ENCODE measurements at regions not wholly inside any gene's neighbourhood (a gene's known extent, or its start where the extent isn't known, plus 50 kb on each side); places are given as distances from the start of the nearest gene placed in this dataset.

DNA sequence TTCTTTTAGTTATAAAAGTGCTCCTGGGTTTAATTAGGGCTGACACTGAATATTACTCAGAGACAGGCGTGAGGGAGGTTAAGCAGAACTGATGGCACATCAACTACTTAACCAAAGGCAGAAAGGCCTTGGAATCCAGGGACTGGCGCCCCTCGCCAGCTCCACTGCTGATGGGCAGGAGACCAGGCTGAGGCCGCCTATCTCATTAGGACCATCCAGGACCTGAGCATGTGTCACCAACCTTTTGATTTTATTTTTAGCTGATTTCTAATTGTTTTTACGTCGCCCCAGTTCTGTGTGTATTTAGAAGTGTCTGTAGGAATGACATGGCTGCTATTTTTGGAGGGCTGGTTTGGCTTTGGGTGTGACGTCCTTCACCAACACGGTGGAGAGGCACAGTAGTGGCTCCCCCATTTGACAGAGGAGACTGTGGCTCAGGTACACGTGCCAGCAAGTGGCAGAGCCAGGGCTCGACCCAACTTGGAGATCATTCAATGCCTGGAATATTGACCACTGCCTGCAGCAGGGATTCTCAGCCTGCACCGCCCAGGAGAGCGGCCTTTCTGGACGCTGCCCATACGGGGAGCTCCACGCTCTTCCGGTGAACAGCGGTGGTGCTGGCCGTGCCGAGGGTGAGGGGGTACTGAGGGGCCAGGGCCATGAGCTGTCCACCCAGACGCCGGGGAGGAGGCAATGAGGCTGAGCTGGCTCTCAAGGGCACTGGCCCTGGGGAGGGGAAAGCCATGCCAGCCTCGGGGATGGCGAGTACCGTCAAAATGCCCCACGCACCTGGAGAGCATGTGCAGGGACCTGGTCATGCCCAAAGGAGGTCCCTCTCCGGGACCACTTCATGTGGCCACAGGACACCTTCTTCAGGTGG lies 205.7 kb downstream of the ASB1 start:
- H3K4me3 ChIP-seq: no peak overlapping the region
- no peak for DNase-seq
- no peaks in the 10 kb centered on the region for H3K36me3 ChIP-seq (ENCODE audit: control insufficient read depth in 4 of 4, insufficient read depth in 4 of 4, low read length in 4 of 4)
- WGBS, 2 donors: 92 to 94% methylated on average over 26 of the region's 26 CpGs
- no peak overlapping the region for H3K27ac ChIP-seq (ENCODE audit: low read depth in 1 of 2, low read length in 1 of 2)
- H3K27me3 ChIP-seq (ENCODE audit: control insufficient read depth in 3 of 3, insufficient read depth in 3 of 3, low read length in 2 of 3): peaks cover 0 to 5% (median 0%) of the 10 kb centered on the region in 3 donors
- no peak for ATAC-seq (ENCODE audit: insufficient read depth, low FRiP score)
- TF ChIP-seq, protein P1, sequence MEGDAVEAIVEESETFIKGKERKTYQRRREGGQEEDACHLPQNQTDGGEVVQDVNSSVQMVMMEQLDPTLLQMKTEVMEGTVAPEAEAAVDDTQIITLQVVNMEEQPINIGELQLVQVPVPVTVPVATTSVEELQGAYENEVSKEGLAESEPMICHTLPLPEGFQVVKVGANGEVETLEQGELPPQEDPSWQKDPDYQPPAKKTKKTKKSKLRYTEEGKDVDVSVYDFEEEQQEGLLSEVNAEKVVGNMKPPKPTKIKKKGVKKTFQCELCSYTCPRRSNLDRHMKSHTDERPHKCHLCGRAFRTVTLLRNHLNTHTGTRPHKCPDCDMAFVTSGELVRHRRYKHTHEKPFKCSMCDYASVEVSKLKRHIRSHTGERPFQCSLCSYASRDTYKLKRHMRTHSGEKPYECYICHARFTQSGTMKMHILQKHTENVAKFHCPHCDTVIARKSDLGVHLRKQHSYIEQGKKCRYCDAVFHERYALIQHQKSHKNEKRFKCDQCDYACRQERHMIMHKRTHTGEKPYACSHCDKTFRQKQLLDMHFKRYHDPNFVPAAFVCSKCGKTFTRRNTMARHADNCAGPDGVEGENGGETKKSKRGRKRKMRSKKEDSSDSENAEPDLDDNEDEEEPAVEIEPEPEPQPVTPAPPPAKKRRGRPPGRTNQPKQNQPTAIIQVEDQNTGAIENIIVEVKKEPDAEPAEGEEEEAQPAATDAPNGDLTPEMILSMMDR (IDR thresholded peaks at IDR 0.05; ENCODE audit: control extremely low read depth, extremely low read depth): no peak
- no peaks in the 10 kb centered on the region for H3K4me1 ChIP-seq (ENCODE audit: control insufficient read depth in 5 of 5, insufficient read depth in 5 of 5, low read length in 5 of 5)
- H3K9ac ChIP-seq (ENCODE audit: insufficient read depth in 1 of 2, low read length in 2 of 2): no peak overlapping the region
- H3K9me3 ChIP-seq (ENCODE audit: control insufficient read depth in 4 of 4, insufficient read depth in 3 of 4, low read length in 3 of 4): peaks cover 0 to 6% (median 0%) of the 10 kb centered on the region in 4 donors

DNA sequence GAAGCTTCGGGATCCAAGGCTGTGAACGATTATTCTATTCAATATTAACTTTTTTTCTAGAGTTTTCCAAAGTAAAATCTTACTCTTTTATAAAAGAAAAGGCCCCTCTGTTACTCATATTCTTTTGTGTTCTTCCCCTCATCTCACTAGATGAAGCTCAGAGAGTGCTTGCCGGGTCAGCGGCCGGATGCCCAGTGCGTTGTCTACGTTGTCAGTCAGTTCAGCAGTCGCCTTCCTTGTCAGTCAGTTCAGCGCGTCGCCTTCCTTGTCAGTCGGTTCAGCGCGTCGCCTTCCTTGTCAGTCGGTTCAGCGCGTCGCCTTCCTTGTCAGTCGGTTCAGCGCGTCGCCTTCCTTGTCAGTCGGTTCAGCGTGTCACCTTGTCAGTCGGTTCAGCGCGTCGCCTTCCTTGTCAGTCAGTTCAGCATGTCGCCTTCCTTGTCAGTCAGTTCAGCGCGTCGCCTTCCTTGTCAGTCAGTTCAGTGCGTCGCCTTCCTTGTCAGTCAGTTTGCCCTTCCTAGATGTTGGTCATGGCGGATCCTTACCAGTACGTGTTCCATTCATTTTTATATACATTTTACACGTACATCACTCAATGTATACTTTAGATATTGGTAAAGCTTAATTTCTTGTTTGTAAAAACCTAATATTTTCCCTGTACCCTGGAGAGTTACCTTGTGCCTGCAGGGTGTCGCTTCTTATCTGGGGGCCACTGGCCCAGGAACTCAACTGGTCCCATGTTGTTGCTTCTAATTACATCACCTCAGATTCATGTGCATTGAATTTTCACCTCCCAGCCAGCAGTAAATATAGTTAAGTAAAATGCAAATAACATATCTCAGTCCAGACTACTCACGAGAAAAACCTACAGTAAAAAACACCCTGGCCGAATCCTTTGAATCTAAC lies 206.9 kb downstream of the ASB1 start:
- DNase-seq (no peak), ATAC-seq (ENCODE audit: insufficient read depth, low FRiP score) (no peak)
- Histone ChIP-seq H3K27ac (ENCODE audit: low read depth in 1 of 2, low read length in 1 of 2) (no peak overlapping the region), H3K9me3 (ENCODE audit: control insufficient read depth in 4 of 4, insufficient read depth in 3 of 4, low read length in 3 of 4) (peaks cover 0 to 5% (median 0%) of the 10 kb centered on the region in 4 donors), H3K4me3 (no peak overlapping the region), H3K9ac (ENCODE audit: insufficient read depth in 1 of 2, low read length in 2 of 2) (no peak overlapping the region), H3K36me3 (ENCODE audit: control insufficient read depth in 4 of 4, insufficient read depth in 4 of 4, low read length in 4 of 4) (no peaks in the 10 kb centered on the region), H3K4me1 (ENCODE audit: control insufficient read depth in 5 of 5, insufficient read depth in 5 of 5, low read length in 5 of 5) (no peaks in the 10 kb centered on the region), H3K27me3 (ENCODE audit: control insufficient read depth in 3 of 3, insufficient read depth in 3 of 3, low read length in 2 of 3) (peaks cover 0 to 5% (median 0%) of the 10 kb centered on the region in 3 donors)
- TF ChIP-seq, protein P1 (IDR thresholded peaks at IDR 0.05; ENCODE audit: control extremely low read depth, extremely low read depth): no peak
- 82 to 95% methylated on average over 41 of the region's 41 CpGs for WGBS, 2 donors

DNA sequence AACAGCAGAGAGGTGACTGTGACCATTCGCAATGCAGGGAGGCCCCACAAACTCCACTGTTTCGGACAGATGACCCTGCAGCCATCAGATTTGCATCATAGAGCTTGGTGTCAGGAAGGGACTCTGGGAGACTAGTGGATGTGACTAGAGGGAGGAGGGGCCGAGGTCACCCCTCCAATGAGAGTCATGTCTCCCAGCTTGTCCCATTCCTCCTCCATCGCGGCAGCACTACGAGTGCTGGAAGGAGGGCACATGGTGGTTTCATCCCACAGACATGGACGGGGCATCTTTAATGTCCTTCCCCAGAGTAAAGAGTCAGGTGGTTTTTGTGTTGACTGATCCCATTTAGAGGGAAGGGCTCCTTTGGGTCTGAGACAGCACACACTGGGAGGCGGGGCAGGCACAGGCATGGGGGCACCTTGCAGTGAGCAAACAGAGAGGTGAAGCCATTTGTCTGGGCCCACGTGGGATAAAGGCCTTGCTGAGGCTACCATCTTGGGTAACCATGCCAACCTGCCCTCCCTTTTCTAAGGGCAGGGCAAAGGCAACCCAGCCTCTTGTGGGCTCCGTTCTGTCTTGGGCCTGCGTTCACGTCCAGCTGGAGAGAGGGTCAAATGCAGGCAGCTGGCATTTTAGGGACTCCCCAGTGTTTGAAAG lies 208.1 kb downstream of the ASB1 start:
- DNase-seq: no peak
- H3K4me3 ChIP-seq: no peak overlapping the region
- no peak overlapping the region for H3K9ac ChIP-seq (ENCODE audit: insufficient read depth in 1 of 2, low read length in 2 of 2)
- no peaks in the 10 kb centered on the region for H3K36me3 ChIP-seq (ENCODE audit: control insufficient read depth in 4 of 4, insufficient read depth in 4 of 4, low read length in 4 of 4)
- no peaks in the 10 kb centered on the region for H3K4me1 ChIP-seq (ENCODE audit: control insufficient read depth in 5 of 5, insufficient read depth in 5 of 5, low read length in 5 of 5)
- TF ChIP-seq, protein P1 (IDR thresholded peaks at IDR 0.05; ENCODE audit: control extremely low read depth, extremely low read depth): no peak
- no peak overlapping the region for H3K27ac ChIP-seq (ENCODE audit: low read depth in 1 of 2, low read length in 1 of 2)
- peaks cover 0 to 5% (median 0%) of the 10 kb centered on the region in 3 donors for H3K27me3 ChIP-seq (ENCODE audit: control insufficient read depth in 3 of 3, insufficient read depth in 3 of 3, low read length in 2 of 3)
- 88 to 89% methylated on average over 12 of the region's 12 CpGs for WGBS, 2 donors
- peaks cover 0 to 5% (median 0%) of the 10 kb centered on the region in 4 donors for H3K9me3 ChIP-seq (ENCODE audit: control insufficient read depth in 4 of 4, insufficient read depth in 3 of 4, low read length in 3 of 4)
- ATAC-seq (ENCODE audit: insufficient read depth, low FRiP score): no peak
